Liver (tissue), 8 donors: ENCODE measurements at regions not wholly inside any gene's neighbourhood (a gene's known extent, or its start where the extent isn't known, plus 50 kb on each side); places are given as distances from the start of the nearest gene placed in this dataset.

Experiments
- DNase-seq: peaks from one replicate; pipeline ENCODE4 v3.0.0-alpha.2; 2017; ENCODE audit warnings: low spot score
- H3K27ac ChIP-seq, 2 donors: one replicate each; pipeline ENCODE4 v1.7.0; 2013; ENCODE audit warnings: inconsistent platforms in 2 of 2, low read length in 2 of 2, control low read depth in 1 of 2, low read depth in 1 of 2, mild to moderate bottlenecking in 1 of 2
- H3K27me3 ChIP-seq, 4 donors: one replicate each; pipeline versions ENCODE4 v1.6.1 to v1.7.0; 2013; ENCODE audit warnings: low read length in 3 of 4, inconsistent platforms in 1 of 4, mild to moderate bottlenecking in 1 of 4, moderate library complexity in 1 of 4; ENCODE audit not compliant: control insufficient read depth in 4 of 4, insufficient read depth in 4 of 4
- H3K36me3 ChIP-seq, 4 donors: one replicate each; pipeline versions ENCODE4 v1.6.1 to v1.7.0; 2013; ENCODE audit warnings: low read length in 3 of 4, mild to moderate bottlenecking in 3 of 4, low read depth in 1 of 4, moderate library complexity in 1 of 4; ENCODE audit not compliant: control insufficient read depth in 4 of 4, insufficient read depth in 3 of 4
- H3K4me1 ChIP-seq, 4 donors: one replicate each; pipeline versions ENCODE4 v1.6.1 to v1.7.0; 2013; ENCODE audit warnings: low read length in 3 of 4, mild to moderate bottlenecking in 3 of 4, moderate library complexity in 1 of 4; ENCODE audit not compliant: control insufficient read depth in 4 of 4, insufficient read depth in 4 of 4
- H3K4me3 ChIP-seq, 3 donors: one replicate each; pipeline versions ENCODE4 v1.6.1 to v1.7.0; 2013; ENCODE audit warnings: low read length in 3 of 3, control low read depth in 1 of 3, low read depth in 1 of 3, mild to moderate bottlenecking in 1 of 3
- H3K9ac ChIP-seq, 2 donors: one replicate each; pipeline ENCODE4 v1.7.0; 2013; ENCODE audit warnings: low read length in 2 of 2, mild to moderate bottlenecking in 2 of 2, moderate library complexity in 2 of 2, control low read depth in 1 of 2, low read depth in 1 of 2
- H3K9me3 ChIP-seq, 4 donors: one replicate each; pipeline versions ENCODE4 v1.6.1 to v1.7.0; 2013; ENCODE audit warnings: low read length in 3 of 4; ENCODE audit not compliant: control insufficient read depth in 4 of 4
- CTCF ChIP-seq: fragments of 150-350 bp; IDR thresholded peaks from 2 replicates; pipeline ENCODE4 v1.5.1; 2017; ENCODE audit warnings: improper control_type of control experiment, low read depth, low read length; ENCODE audit not compliant: missing input control
- EGR1 ChIP-seq, 2 donors: IDR thresholded peaks; 2 replicates each; pipeline ENCODE4 v1.6.1; 2016 to 2018; ENCODE audit warnings: antibody characterized with exemption in 2 of 2, low read depth in 2 of 2
- FOXA1 ChIP-seq: IDR thresholded peaks from 2 replicates; pipeline ENCODE4 v1.6.1; 2016; ENCODE audit warnings: antibody characterized with exemption
- FOXA2 ChIP-seq: IDR thresholded peaks from 2 replicates; pipeline ENCODE4 v1.6.1; 2016; ENCODE audit warnings: antibody characterized with exemption
- GABPA ChIP-seq, 2 donors: IDR thresholded peaks in 1 of 2; conservative IDR thresholded peaks in 1 of 2; 2 replicates each; pipeline ENCODE4 v1.6.1; 2016; ENCODE audit warnings: antibody characterized with exemption in 2 of 2, mild to moderate bottlenecking in 1 of 2, moderate library complexity in 1 of 2
- HNF4A ChIP-seq, 2 donors: conservative IDR thresholded peaks; 2 replicates each; pipeline ENCODE4 v1.6.1; 2016; ENCODE audit warnings: antibody characterized with exemption in 2 of 2, mild to moderate bottlenecking in 2 of 2
- HNF4G ChIP-seq: IDR thresholded peaks from 2 replicates; pipeline ENCODE4 v1.6.1; 2016; ENCODE audit warnings: antibody characterized with exemption
- JUND ChIP-seq, 2 donors: IDR thresholded peaks; 2 replicates each; pipeline ENCODE4 v1.6.1; 2016; ENCODE audit warnings: antibody characterized with exemption in 2 of 2
- MAX ChIP-seq: IDR thresholded peaks from 2 replicates; pipeline ENCODE4 v1.6.1; 2016; ENCODE audit warnings: antibody characterized with exemption
- NR2F2 ChIP-seq: IDR thresholded peaks from 2 replicates; pipeline ENCODE4 v1.6.1; 2016; ENCODE audit warnings: antibody characterized with exemption
- RAD21 ChIP-seq, 2 donors: IDR thresholded peaks; 2 replicates each; pipeline ENCODE4 v1.6.1; 2016; ENCODE audit warnings: antibody characterized with exemption in 2 of 2, mild to moderate bottlenecking in 2 of 2
- RXRA ChIP-seq, 2 donors: IDR thresholded peaks; 2 replicates each; pipeline ENCODE4 v1.6.1; 2017 to 2018; ENCODE audit warnings: antibody characterized with exemption in 2 of 2, mild to moderate bottlenecking in 1 of 2
- SP1 ChIP-seq: IDR thresholded peaks from 2 replicates; pipeline ENCODE4 v1.6.1; 2018; ENCODE audit warnings: antibody characterized with exemption, mild to moderate bottlenecking
- TAF1 ChIP-seq: conservative IDR thresholded peaks from 2 replicates; pipeline ENCODE4 v1.6.1; 2016; ENCODE audit warnings: antibody characterized with exemption, mild to moderate bottlenecking
- YY1 ChIP-seq: IDR thresholded peaks from 2 replicates; pipeline ENCODE4 v1.6.1; 2016; ENCODE audit warnings: antibody characterized with exemption, mild to moderate bottlenecking
- WGBS: extraction: QIAGEN DNeasy Blood & Tissue Kit; methylation state at CpG from one replicate; pipeline ENCODE4 v1.1.7; 2013; 5-methylcytosine and 5-hydroxymethylcytosine counted together
- TF ChIP-seq, protein P1 (sequence below): IDR thresholded peaks from 2 replicates; pipeline ENCODE4 v1.6.1; 2016; ENCODE audit warnings: antibody characterized with exemption, mild to moderate bottlenecking
- TF ChIP-seq, protein P2 (sequence below): IDR thresholded peaks from 2 replicates; pipeline ENCODE4 v1.6.1; 2016; ENCODE audit warnings: antibody characterized with exemption
- TF ChIP-seq, protein P3 (sequence below): IDR thresholded peaks from 2 replicates; pipeline ENCODE4 v1.6.1; 2016; ENCODE audit warnings: antibody characterized with exemption
- donor health status: healthy.
- donor health status: healthy.
- donor health status: healthy.
- donor health status: healthy.
- donor health status: healthy.

GRCh38 chr2:49487139-49487538, 332.8 kb upstream of the FSHR start:
- no peak for DNase-seq
- Histone ChIP-seq H3K9ac (no peak overlapping the region), H3K4me1 (no peaks in the 10 kb centered on the region), H3K27ac (no peak overlapping the region), H3K9me3 (no peaks in the 10 kb centered on the region), H3K27me3 (no peaks in the 10 kb centered on the region), H3K36me3 (no peaks in the 10 kb centered on the region), H3K4me3 (no peak overlapping the region)
- no peak for TF ChIP-seq JUND (IDR thresholded peaks at IDR 0.05)
- TF ChIP-seq GABPA (IDR thresholded peaks at IDR 0.05 in 1 of 2, conservative IDR thresholded peaks at IDR 0.05 in 1 of 2), result no peak
- TF ChIP-seq, protein P1, sequence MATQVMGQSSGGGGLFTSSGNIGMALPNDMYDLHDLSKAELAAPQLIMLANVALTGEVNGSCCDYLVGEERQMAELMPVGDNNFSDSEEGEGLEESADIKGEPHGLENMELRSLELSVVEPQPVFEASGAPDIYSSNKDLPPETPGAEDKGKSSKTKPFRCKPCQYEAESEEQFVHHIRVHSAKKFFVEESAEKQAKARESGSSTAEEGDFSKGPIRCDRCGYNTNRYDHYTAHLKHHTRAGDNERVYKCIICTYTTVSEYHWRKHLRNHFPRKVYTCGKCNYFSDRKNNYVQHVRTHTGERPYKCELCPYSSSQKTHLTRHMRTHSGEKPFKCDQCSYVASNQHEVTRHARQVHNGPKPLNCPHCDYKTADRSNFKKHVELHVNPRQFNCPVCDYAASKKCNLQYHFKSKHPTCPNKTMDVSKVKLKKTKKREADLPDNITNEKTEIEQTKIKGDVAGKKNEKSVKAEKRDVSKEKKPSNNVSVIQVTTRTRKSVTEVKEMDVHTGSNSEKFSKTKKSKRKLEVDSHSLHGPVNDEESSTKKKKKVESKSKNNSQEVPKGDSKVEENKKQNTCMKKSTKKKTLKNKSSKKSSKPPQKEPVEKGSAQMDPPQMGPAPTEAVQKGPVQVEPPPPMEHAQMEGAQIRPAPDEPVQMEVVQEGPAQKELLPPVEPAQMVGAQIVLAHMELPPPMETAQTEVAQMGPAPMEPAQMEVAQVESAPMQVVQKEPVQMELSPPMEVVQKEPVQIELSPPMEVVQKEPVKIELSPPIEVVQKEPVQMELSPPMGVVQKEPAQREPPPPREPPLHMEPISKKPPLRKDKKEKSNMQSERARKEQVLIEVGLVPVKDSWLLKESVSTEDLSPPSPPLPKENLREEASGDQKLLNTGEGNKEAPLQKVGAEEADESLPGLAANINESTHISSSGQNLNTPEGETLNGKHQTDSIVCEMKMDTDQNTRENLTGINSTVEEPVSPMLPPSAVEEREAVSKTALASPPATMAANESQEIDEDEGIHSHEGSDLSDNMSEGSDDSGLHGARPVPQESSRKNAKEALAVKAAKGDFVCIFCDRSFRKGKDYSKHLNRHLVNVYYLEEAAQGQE, result no peak
- TF ChIP-seq SP1, result no peak
- TF ChIP-seq RAD21 (IDR thresholded peaks at IDR 0.05), result no peak
- TF ChIP-seq, protein P2, sequence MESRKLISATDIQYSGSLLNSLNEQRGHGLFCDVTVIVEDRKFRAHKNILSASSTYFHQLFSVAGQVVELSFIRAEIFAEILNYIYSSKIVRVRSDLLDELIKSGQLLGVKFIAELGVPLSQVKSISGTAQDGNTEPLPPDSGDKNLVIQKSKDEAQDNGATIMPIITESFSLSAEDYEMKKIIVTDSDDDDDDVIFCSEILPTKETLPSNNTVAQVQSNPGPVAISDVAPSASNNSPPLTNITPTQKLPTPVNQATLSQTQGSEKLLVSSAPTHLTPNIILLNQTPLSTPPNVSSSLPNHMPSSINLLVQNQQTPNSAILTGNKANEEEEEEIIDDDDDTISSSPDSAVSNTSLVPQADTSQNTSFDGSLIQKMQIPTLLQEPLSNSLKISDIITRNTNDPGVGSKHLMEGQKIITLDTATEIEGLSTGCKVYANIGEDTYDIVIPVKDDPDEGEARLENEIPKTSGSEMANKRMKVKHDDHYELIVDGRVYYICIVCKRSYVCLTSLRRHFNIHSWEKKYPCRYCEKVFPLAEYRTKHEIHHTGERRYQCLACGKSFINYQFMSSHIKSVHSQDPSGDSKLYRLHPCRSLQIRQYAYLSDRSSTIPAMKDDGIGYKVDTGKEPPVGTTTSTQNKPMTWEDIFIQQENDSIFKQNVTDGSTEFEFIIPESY, result no peak
- no peak for TF ChIP-seq CTCF
- TF ChIP-seq HNF4A (conservative IDR thresholded peaks at IDR 0.05), result no peak
- TF ChIP-seq EGR1 (IDR thresholded peaks at IDR 0.05; ENCODE audit: low read depth in 2 of 2), result no peak
- no peak for TF ChIP-seq RXRA (IDR thresholded peaks at IDR 0.05)
- TF ChIP-seq TAF1, result no peak
- no peak for TF ChIP-seq NR2F2
- TF ChIP-seq FOXA2, result no peak
- TF ChIP-seq, protein P3, sequence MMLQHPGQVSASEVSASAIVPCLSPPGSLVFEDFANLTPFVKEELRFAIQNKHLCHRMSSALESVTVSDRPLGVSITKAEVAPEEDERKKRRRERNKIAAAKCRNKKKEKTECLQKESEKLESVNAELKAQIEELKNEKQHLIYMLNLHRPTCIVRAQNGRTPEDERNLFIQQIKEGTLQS, result no peak
- no peak for TF ChIP-seq HNF4G
- TF ChIP-seq FOXA1, result no peak
- no peak for TF ChIP-seq YY1
- no peak for TF ChIP-seq MAX
- 77% methylated on average over 1 of the region's 1 CpG for WGBS
